Fibroblast of lung (primary cell): ENCODE measurements at regions not wholly inside any gene's neighbourhood (a gene's known extent, or its start where the extent isn't known, plus 50 kb on each side); places are given as distances from the start of the nearest gene placed in this dataset.
"Not testable (repeated sequence)": the region's sequence is repeated elsewhere in the genome, so short reads cannot be mapped to it uniquely, and the experiment has no call there.

Experiments
- DNase-seq, 2 donors: peaks; one replicate each; pipeline versions ENCODE4 v3.0.0 to v3.0.0-alpha.2; 2010; ENCODE audit warnings: low read depth in 2 of 2
- H2AFZ ChIP-seq: 2 replicates; pipeline ENCODE4 v1.5.1; 2012; ENCODE audit warnings: low read length, control low read depth, inconsistent platforms
- H3K27ac ChIP-seq: 2 replicates; pipeline ENCODE4 v1.5.1; 2011; ENCODE audit warnings: low read length, control low read depth; ENCODE audit not compliant: insufficient read depth
- H3K27me3 ChIP-seq: 2 replicates; pipeline ENCODE4 v1.5.1; 2011; ENCODE audit warnings: mild to moderate bottlenecking, low read length; ENCODE audit not compliant: control insufficient read depth, insufficient read depth
- H3K36me3 ChIP-seq: 2 replicates; pipeline ENCODE4 v1.5.1; 2011; ENCODE audit warnings: low read length; ENCODE audit not compliant: control insufficient read depth, insufficient read depth
- H3K4me1 ChIP-seq: 2 replicates; pipeline ENCODE4 v1.5.1; 2011; ENCODE audit warnings: low read length; ENCODE audit not compliant: control insufficient read depth, insufficient read depth; ENCODE audit errors: extremely low read depth
- H3K4me2 ChIP-seq: 2 replicates; pipeline ENCODE4 v1.5.1; 2011; ENCODE audit warnings: low read length, control low read depth; ENCODE audit not compliant: insufficient read depth; ENCODE audit errors: extremely low read depth
- H3K4me3 ChIP-seq, 4 experiments: fragments of 200-600 bp in 1 of 4; sonication (generic) in 1 of 4; replicated peaks in 1 of 4; 2 replicates each; pipeline ENCODE4 v1.5.1; 2011 to 2016; ENCODE audit warnings: low read length in 4 of 4, low read depth in 3 of 4, mild to moderate bottlenecking in 3 of 4, control low read depth in 2 of 4, inconsistent platforms in 1 of 4, mixed read lengths in 1 of 4; ENCODE audit not compliant: insufficient read depth in 1 of 4; ENCODE audit errors: control extremely low read depth in 1 of 4
- H3K79me2 ChIP-seq: 2 replicates; pipeline ENCODE4 v1.5.1; 2012; ENCODE audit warnings: mild to moderate bottlenecking, low read length, inconsistent platforms; ENCODE audit not compliant: control insufficient read depth, insufficient read depth
- H3K9ac ChIP-seq: 2 replicates; pipeline ENCODE4 v1.5.1; 2011; ENCODE audit warnings: mild to moderate bottlenecking, low read length, control low read depth; ENCODE audit not compliant: insufficient read depth
- H3K9me3 ChIP-seq: 2 replicates; pipeline ENCODE4 v1.5.1; 2012; ENCODE audit warnings: low read depth, low read length; ENCODE audit not compliant: control insufficient read depth, insufficient read depth
- H4K20me1 ChIP-seq: 2 replicates; pipeline ENCODE4 v1.5.1; 2011; ENCODE audit warnings: low read length; ENCODE audit not compliant: control insufficient read depth, insufficient read depth; ENCODE audit errors: extremely low read depth
- EZH2 ChIP-seq: IDR thresholded peaks from 2 replicates; pipeline ENCODE4 v1.5.1; 2012; ENCODE audit warnings: low read length, control low read depth, mild to moderate bottlenecking; ENCODE audit errors: missing control alignments
- TF ChIP-seq, protein P1 (sequence below), 2 donors: IDR thresholded peaks in 1 of 2; conservative IDR thresholded peaks in 1 of 2; 1 replicate in 1 of 2; 2 replicates in 1 of 2; pipeline ENCODE4 v1.5.1; 2011 to 2012; ENCODE audit warnings: low read length in 2 of 2, control low read depth in 1 of 2, inconsistent platforms in 1 of 2, low read depth in 1 of 2, mild to moderate bottlenecking in 1 of 2

DNA sequence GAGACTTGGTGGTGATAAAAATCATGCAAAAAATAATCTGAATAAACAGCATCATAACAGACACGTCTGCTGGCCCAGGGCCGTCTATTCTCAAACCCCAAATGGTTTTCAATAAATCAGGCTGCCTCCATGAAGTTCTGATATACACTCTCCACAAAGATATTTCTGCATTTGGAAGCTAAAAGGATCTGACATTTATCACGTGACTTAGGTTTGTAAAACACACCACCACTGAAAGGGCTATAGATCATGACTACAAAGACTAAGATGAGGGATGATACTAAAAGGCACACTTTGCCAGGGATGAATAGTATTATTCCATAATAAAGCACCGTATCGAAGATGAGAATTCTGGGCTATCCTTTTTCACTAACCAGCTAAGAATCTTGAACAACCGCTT lies 67.6 kb upstream of the ADAMTS18 start:
- Histone ChIP-seq H3K4me3 (no peak overlapping the region), H3K79me2 (no peaks in the 10 kb centered on the region), H3K9me3 (no peaks in the 10 kb centered on the region), H3K4me1 (no peaks in the 10 kb centered on the region), H3K36me3 (no peaks in the 10 kb centered on the region), H2AFZ (no peak overlapping the region), H3K4me2 (no peak overlapping the region), H3K27me3 (no peaks in the 10 kb centered on the region), H4K20me1 (no peaks in the 10 kb centered on the region), H3K27ac (no peak overlapping the region), H3K9ac (no peak overlapping the region)
- no peak for DNase-seq
- TF ChIP-seq, protein P1, sequence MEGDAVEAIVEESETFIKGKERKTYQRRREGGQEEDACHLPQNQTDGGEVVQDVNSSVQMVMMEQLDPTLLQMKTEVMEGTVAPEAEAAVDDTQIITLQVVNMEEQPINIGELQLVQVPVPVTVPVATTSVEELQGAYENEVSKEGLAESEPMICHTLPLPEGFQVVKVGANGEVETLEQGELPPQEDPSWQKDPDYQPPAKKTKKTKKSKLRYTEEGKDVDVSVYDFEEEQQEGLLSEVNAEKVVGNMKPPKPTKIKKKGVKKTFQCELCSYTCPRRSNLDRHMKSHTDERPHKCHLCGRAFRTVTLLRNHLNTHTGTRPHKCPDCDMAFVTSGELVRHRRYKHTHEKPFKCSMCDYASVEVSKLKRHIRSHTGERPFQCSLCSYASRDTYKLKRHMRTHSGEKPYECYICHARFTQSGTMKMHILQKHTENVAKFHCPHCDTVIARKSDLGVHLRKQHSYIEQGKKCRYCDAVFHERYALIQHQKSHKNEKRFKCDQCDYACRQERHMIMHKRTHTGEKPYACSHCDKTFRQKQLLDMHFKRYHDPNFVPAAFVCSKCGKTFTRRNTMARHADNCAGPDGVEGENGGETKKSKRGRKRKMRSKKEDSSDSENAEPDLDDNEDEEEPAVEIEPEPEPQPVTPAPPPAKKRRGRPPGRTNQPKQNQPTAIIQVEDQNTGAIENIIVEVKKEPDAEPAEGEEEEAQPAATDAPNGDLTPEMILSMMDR (conservative IDR thresholded peaks at IDR 0.05 in 1 of 2, IDR thresholded peaks at IDR 0.05 in 1 of 2; ENCODE audit: low read depth in 1 of 2, low read length in 2 of 2): no peak
- TF ChIP-seq EZH2: no peak

DNA sequence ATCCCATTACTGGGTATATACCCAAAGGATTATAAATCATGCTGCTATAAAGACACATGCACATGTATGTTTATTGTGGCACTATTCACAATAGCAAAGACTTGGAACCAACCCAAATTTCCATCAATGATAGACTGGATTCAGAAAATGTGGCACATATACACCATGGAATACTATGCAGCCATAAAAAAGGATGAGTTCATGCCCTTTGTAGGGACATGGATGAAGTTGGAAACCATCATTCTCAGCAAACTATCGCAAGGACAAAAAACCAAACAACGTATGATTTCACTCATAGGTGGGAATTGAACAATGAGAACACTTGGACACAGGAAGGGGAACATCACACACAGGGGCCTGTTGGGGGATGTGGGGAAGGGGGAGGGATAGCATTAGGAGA lies 71.7 kb upstream of the ADAMTS18 start:
- H2AFZ ChIP-seq, H3K36me3 ChIP-seq, H4K20me1 ChIP-seq, DNase-seq, H3K27ac ChIP-seq, H3K27me3 ChIP-seq, H3K4me1 ChIP-seq, H3K4me2 ChIP-seq, H3K79me2 ChIP-seq, H3K9me3 ChIP-seq, H3K4me3 ChIP-seq, H3K9ac ChIP-seq: not testable (repeated sequence)

DNA sequence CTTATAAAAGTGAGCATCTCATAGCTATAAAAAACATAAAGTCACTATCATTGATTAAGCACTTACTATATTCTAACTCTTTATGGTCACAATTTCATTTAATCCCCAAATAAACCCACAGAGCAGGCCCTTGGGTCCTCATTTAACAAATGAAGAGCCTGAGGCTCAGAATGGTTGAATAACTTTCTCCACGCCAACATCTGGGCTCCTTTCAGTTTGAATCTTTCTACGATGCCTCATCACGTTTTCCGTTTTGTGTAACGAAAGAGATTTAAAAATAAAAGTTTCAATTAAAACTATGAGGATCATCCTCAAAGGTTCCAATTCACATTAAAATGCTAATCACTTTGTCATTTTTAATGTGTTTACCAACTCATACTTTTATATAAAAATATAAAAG lies 74.2 kb upstream of the ADAMTS18 start:
- Histone ChIP-seq H3K9ac (no peak overlapping the region), H3K4me3 (no peak overlapping the region), H3K27me3 (no peaks in the 10 kb centered on the region), H3K27ac (no peak overlapping the region), H3K9me3 (no peaks in the 10 kb centered on the region), H2AFZ (no peak overlapping the region), H3K4me2 (no peak overlapping the region), H4K20me1 (no peaks in the 10 kb centered on the region), H3K79me2 (no peaks in the 10 kb centered on the region), H3K4me1 (no peaks in the 10 kb centered on the region), H3K36me3 (no peaks in the 10 kb centered on the region)
- no peak for TF ChIP-seq EZH2
- no peak for DNase-seq

DNA sequence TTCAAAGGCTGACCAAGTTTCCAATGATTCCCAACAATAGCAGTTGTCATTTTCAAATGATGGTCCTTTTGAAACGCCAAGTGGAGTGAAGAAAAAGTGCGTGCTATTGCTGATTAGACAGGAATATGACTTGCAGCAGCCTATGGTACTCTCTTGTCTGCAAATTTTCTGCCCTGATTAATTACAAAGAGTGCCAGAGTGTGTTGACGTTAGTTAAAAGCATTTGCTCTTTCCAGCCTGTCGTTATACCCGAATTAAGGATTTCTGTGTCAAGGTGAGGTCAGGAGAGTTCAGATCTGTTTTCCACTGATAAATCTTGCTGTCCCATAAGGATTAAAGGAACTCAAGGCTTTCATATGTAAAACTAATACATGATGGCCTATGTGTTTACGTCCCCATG lies 75.0 kb upstream of the ADAMTS18 start:
- H3K27me3 ChIP-seq: no peaks in the 10 kb centered on the region

More for the DNA sequence above, 75.0 kb upstream of the ADAMTS18 start:
- H3K4me1 ChIP-seq: no peaks in the 10 kb centered on the region
- no peaks in the 10 kb centered on the region for H3K36me3 ChIP-seq
- H3K27ac ChIP-seq: no peak overlapping the region
- no peak overlapping the region for H3K4me2 ChIP-seq
- H3K9ac ChIP-seq: no peak overlapping the region
- no peaks in the 10 kb centered on the region for H3K9me3 ChIP-seq
- TF ChIP-seq, protein P1 (conservative IDR thresholded peaks at IDR 0.05 in 1 of 2, IDR thresholded peaks at IDR 0.05 in 1 of 2; ENCODE audit: low read depth in 1 of 2, low read length in 2 of 2): no peak
- no peak for TF ChIP-seq EZH2
- no peak overlapping the region for H3K4me3 ChIP-seq
- no peaks in the 10 kb centered on the region for H3K79me2 ChIP-seq
- no peak overlapping the region for H2AFZ ChIP-seq
- no peaks in the 10 kb centered on the region for H4K20me1 ChIP-seq
- no peak for DNase-seq
